ENCODE measurements at regions not wholly inside any gene's neighbourhood (a gene's known extent, or its start where the extent isn't known, plus 50 kb on each side); places are given as distances from the start of the nearest gene placed in this dataset.

- TF ChIP-seq, protein P1, sequence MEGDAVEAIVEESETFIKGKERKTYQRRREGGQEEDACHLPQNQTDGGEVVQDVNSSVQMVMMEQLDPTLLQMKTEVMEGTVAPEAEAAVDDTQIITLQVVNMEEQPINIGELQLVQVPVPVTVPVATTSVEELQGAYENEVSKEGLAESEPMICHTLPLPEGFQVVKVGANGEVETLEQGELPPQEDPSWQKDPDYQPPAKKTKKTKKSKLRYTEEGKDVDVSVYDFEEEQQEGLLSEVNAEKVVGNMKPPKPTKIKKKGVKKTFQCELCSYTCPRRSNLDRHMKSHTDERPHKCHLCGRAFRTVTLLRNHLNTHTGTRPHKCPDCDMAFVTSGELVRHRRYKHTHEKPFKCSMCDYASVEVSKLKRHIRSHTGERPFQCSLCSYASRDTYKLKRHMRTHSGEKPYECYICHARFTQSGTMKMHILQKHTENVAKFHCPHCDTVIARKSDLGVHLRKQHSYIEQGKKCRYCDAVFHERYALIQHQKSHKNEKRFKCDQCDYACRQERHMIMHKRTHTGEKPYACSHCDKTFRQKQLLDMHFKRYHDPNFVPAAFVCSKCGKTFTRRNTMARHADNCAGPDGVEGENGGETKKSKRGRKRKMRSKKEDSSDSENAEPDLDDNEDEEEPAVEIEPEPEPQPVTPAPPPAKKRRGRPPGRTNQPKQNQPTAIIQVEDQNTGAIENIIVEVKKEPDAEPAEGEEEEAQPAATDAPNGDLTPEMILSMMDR (IDR thresholded peaks at IDR 0.05; ENCODE audit: control extremely low read depth, extremely low read depth), result no peak
- H3K4me3 ChIP-seq, result no peak overlapping the region
- H3K4me1 ChIP-seq (ENCODE audit: control insufficient read depth in 5 of 5, insufficient read depth in 5 of 5, low read length in 5 of 5), result peaks cover 0 to 2% (median 0%) of the 10 kb centered on the region in 5 donors
- ATAC-seq (ENCODE audit: insufficient read depth, low FRiP score) (no peak), DNase-seq (no peak)
- no peak overlapping the region for H3K27ac ChIP-seq (ENCODE audit: low read depth in 1 of 2, low read length in 1 of 2)
- no peaks in the 10 kb centered on the region for H3K9me3 ChIP-seq (ENCODE audit: control insufficient read depth in 4 of 4, insufficient read depth in 3 of 4, low read length in 3 of 4)
- no peak overlapping the region for H3K9ac ChIP-seq (ENCODE audit: insufficient read depth in 1 of 2, low read length in 2 of 2)
- H3K36me3 ChIP-seq (ENCODE audit: control insufficient read depth in 4 of 4, insufficient read depth in 4 of 4, low read length in 4 of 4), result no peaks in the 10 kb centered on the region
- WGBS, 2 donors, result 86 to 93% methylated on average over 2 of the region's 2 CpGs
- no peaks in the 10 kb centered on the region for H3K27me3 ChIP-seq (ENCODE audit: control insufficient read depth in 3 of 3, insufficient read depth in 3 of 3, low read length in 2 of 3)
Measured at GRCh38 chr7:41573443-41573842, 129.4 kb downstream of the INHBA start.

- 87 to 94% methylated on average over 2 of the region's 2 CpGs for WGBS, 2 donors
- DNase-seq (no peak), ATAC-seq (ENCODE audit: insufficient read depth, low FRiP score) (no peak)
- no peaks in the 10 kb centered on the region for H3K36me3 ChIP-seq (ENCODE audit: control insufficient read depth in 4 of 4, insufficient read depth in 4 of 4, low read length in 4 of 4)
- no peak overlapping the region for H3K4me3 ChIP-seq
- no peak overlapping the region for H3K27ac ChIP-seq (ENCODE audit: low read depth in 1 of 2, low read length in 1 of 2)
- TF ChIP-seq, protein P1 (IDR thresholded peaks at IDR 0.05; ENCODE audit: control extremely low read depth, extremely low read depth), result no peak
- H3K9me3 ChIP-seq (ENCODE audit: control insufficient read depth in 4 of 4, insufficient read depth in 3 of 4, low read length in 3 of 4), result no peaks in the 10 kb centered on the region
- H3K4me1 ChIP-seq (ENCODE audit: control insufficient read depth in 5 of 5, insufficient read depth in 5 of 5, low read length in 5 of 5), result peaks cover 0 to 2% (median 0%) of the 10 kb centered on the region in 5 donors
- H3K27me3 ChIP-seq (ENCODE audit: control insufficient read depth in 3 of 3, insufficient read depth in 3 of 3, low read length in 2 of 3), result no peaks in the 10 kb centered on the region
- H3K9ac ChIP-seq (ENCODE audit: insufficient read depth in 1 of 2, low read length in 2 of 2), result no peak overlapping the region
Measured at GRCh38 chr7:41573015-41573414, 129.9 kb downstream of the INHBA start.

- H3K36me3 ChIP-seq (ENCODE audit: control insufficient read depth in 4 of 4, insufficient read depth in 4 of 4, low read length in 4 of 4), result no peaks in the 10 kb centered on the region
- H3K27ac ChIP-seq (ENCODE audit: low read depth in 1 of 2, low read length in 1 of 2), result no peak overlapping the region
- 66 to 81% methylated on average over 5 of the region's 5 CpGs for WGBS, 2 donors
- no peak for ATAC-seq (ENCODE audit: insufficient read depth, low FRiP score)
- no peak overlapping the region for H3K9ac ChIP-seq (ENCODE audit: insufficient read depth in 1 of 2, low read length in 2 of 2)
- peaks cover 0 to 2% (median 0%) of the 10 kb centered on the region in 5 donors for H3K4me1 ChIP-seq (ENCODE audit: control insufficient read depth in 5 of 5, insufficient read depth in 5 of 5, low read length in 5 of 5)
- no peak overlapping the region for H3K4me3 ChIP-seq
- no peak for DNase-seq
- TF ChIP-seq, protein P1 (IDR thresholded peaks at IDR 0.05; ENCODE audit: control extremely low read depth, extremely low read depth), result no peak
- H3K9me3 ChIP-seq (ENCODE audit: control insufficient read depth in 4 of 4, insufficient read depth in 3 of 4, low read length in 3 of 4), result no peaks in the 10 kb centered on the region
- H3K27me3 ChIP-seq (ENCODE audit: control insufficient read depth in 3 of 3, insufficient read depth in 3 of 3, low read length in 2 of 3), result no peaks in the 10 kb centered on the region
Measured at GRCh38 chr7:41571573-41571972, 131.3 kb downstream of the INHBA start.

DNA sequence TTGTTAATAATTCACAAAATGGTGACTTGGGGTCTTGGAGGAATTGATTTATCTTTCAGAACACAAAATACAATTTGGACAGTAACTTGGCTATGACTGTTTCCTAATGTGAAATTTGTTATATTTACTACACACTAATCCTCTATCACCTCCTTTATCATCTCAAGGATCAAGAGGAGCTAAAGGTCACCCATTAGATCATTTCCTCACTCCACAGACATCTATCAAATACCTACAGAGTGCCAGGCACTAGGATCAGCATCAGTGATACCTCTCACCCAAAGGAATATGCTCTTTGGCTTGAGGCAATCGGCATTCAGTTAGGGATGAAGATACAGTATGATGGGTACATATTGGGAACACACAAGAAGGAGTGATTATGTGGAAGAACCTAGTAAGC lies 132.1 kb downstream of the INHBA start:
- Histone ChIP-seq H3K9ac (ENCODE audit: insufficient read depth in 1 of 2, low read length in 2 of 2) (no peak overlapping the region), H3K4me3 (no peak overlapping the region), H3K36me3 (ENCODE audit: control insufficient read depth in 4 of 4, insufficient read depth in 4 of 4, low read length in 4 of 4) (no peaks in the 10 kb centered on the region), H3K9me3 (ENCODE audit: control insufficient read depth in 4 of 4, insufficient read depth in 3 of 4, low read length in 3 of 4) (no peaks in the 10 kb centered on the region), H3K4me1 (ENCODE audit: control insufficient read depth in 5 of 5, insufficient read depth in 5 of 5, low read length in 5 of 5) (peaks cover 0 to 2% (median 0%) of the 10 kb centered on the region in 5 donors), H3K27ac (ENCODE audit: low read depth in 1 of 2, low read length in 1 of 2) (no peak overlapping the region), H3K27me3 (ENCODE audit: control insufficient read depth in 3 of 3, insufficient read depth in 3 of 3, low read length in 2 of 3) (no peaks in the 10 kb centered on the region)
- no peak for DNase-seq
- no peak for ATAC-seq (ENCODE audit: insufficient read depth, low FRiP score)
- TF ChIP-seq, protein P1 (IDR thresholded peaks at IDR 0.05; ENCODE audit: control extremely low read depth, extremely low read depth), result no peak
- 87 to 92% methylated on average over 1 of the region's 1 CpG for WGBS, 2 donors
